GM12878 (cell line): ENCODE measurements at regions not wholly inside any gene's neighbourhood (a gene's known extent, or its start where the extent isn't known, plus 50 kb on each side); places are given as distances from the start of the nearest gene placed in this dataset.
"Not testable (repeated sequence)": the region's sequence is repeated elsewhere in the genome, so short reads cannot be mapped to it uniquely, and the experiment has no call there.

ENCODE experiments used
- ATAC-seq: fragments of 200-7000 bp; cut with Tn5 transposase; 3 replicates; pipeline ENCODE4 v1.9.1; 2020; ENCODE audit warnings: mild to moderate bottlenecking, moderate library complexity
- BruUV-seq: library from RNA; stranded (reverse); fragments of 400-500 nt; replicated peaks from 2 replicates; lab custom pipeline; 2021; lab: Mats Ljungman, UMichigan
- CTCF ChIA-PET: fragments of 300-600 bp; sonication (Branson Sonifier 250); formaldehyde crosslinking; extraction: SDS; loops from one replicate; lab custom pipeline; 2021; ENCODE audit warnings: inconsistent platforms; lab: Yijun Ruan, JAX
- POLR2A ChIA-PET: fragments of 350-600 bp; formaldehyde crosslinking; extraction: SDS; loops from one replicate; lab custom pipeline; 2021; ENCODE audit warnings: inconsistent platforms; lab: Charles Lee
- RAD21 ChIA-PET: fragments of 300-600 bp; sonication (Branson Sonifier 250); formaldehyde crosslinking; loops from one replicate; lab custom pipeline; 2023; ENCODE audit warnings: antibody characterized with exemption; ENCODE audit not compliant: unreplicated experiment; lab: Charles Lee
- SMC1A ChIA-PET: fragments of 300-600 bp; sonication (Branson Sonifier 250); formaldehyde crosslinking; loops from one replicate; lab custom pipeline; 2023; ENCODE audit not compliant: unreplicated experiment, uncharacterized antibody; lab: Charles Lee
- DNase-seq: peaks from one replicate; pipeline ENCODE4 v3.0.0-alpha.2; 2011; ENCODE audit warnings: low read depth, low spot score
- FAIRE-seq: peaks from 3 replicates; lab custom pipeline; 2011; peaks lifted over from hg19 to GRCh38; lab: Jason Lieb, UNC
- H2AFZ ChIP-seq: 2 replicates; pipeline ENCODE4 v1.6.0; 2011; ENCODE audit warnings: low read depth, low read length, control low read depth; ENCODE audit not compliant: control insufficient read depth
- H3K27ac ChIP-seq: 2 replicates; pipeline ENCODE4 v1.5.1; 2011; ENCODE audit warnings: control low read depth; ENCODE audit not compliant: control insufficient read depth, insufficient read depth
- H3K27me3 ChIP-seq, 2 experiments: replicated peaks in 1 of 2; 2 replicates each; pipeline versions ENCODE4 v1.6.0 to v1.6.1; 2011; ENCODE audit warnings: low read length in 1 of 2; ENCODE audit not compliant: control insufficient read depth in 2 of 2, insufficient read depth in 2 of 2
- H3K36me3 ChIP-seq, 2 experiments: 2 replicates each; pipeline ENCODE4 v1.5.1; 2011; ENCODE audit warnings: low read length in 1 of 2; ENCODE audit not compliant: control insufficient read depth in 2 of 2, insufficient read depth in 2 of 2
- H3K4me1 ChIP-seq: 2 replicates; pipeline ENCODE4 v1.6.1; 2011; ENCODE audit warnings: mild to moderate bottlenecking, low read length, moderate library complexity, mixed read lengths; ENCODE audit not compliant: control insufficient read depth, insufficient read depth
- H3K4me2 ChIP-seq: 2 replicates; pipeline ENCODE4 v1.6.0; 2011; ENCODE audit warnings: control low read depth; ENCODE audit not compliant: control insufficient read depth, insufficient read depth
- H3K4me3 ChIP-seq: fragments of 200-600 bp; sonication (generic); 2 replicates; pipeline ENCODE4 v1.5.1; 2016
- H3K79me2 ChIP-seq: 2 replicates; pipeline ENCODE4 v1.6.0; 2011; ENCODE audit warnings: low read length; ENCODE audit not compliant: control insufficient read depth, insufficient read depth
- H3K9ac ChIP-seq: 2 replicates; pipeline ENCODE4 v1.8.0; 2011; ENCODE audit warnings: low read length, control low read depth, mixed read lengths; ENCODE audit not compliant: control insufficient read depth, insufficient read depth
- H3K9me3 ChIP-seq: replicated peaks from 3 replicates; pipeline ENCODE4 v1.5.1; 2011; ENCODE audit warnings: mild to moderate bottlenecking, low read length; ENCODE audit not compliant: control insufficient read depth, insufficient read depth
- H4K20me1 ChIP-seq: 2 replicates; pipeline ENCODE4 v1.6.0; 2011; ENCODE audit not compliant: control insufficient read depth, insufficient read depth
- MYC ChIP-seq: IDR thresholded peaks from 2 replicates; pipeline ENCODE4 v1.6.1; 2011; ENCODE audit warnings: mild to moderate bottlenecking, low read length, moderate library complexity, inconsistent platforms; ENCODE audit not compliant: insufficient read depth, insufficient replicate concordance, insufficient read length, severe bottlenecking
- NR2F1 ChIP-seq: fragments of 450-650 bp; conservative IDR thresholded peaks from 2 replicates; pipeline ENCODE4 v1.6.1; 2017; ENCODE audit warnings: mild to moderate bottlenecking
- SMAD5 ChIP-seq: IDR thresholded peaks from 2 replicates; pipeline ENCODE4 v1.6.1; 2016; ENCODE audit warnings: antibody characterized with exemption, low read depth
- WGBS: methylation state at CpG from one replicate; pipeline ENCODE4 v1.1.6; 2016; ENCODE audit warnings: low lambda C conversion rate; ENCODE audit not compliant: insufficient replicate concordance, insufficient coverage; ENCODE audit errors: missing lambda C conversion rate; 5-methylcytosine and 5-hydroxymethylcytosine counted together
- in situ Hi-C: fragments of 300-500 bp; cut with MboI; formaldehyde crosslinking; loops from 9 replicates; pipeline ENCODE4 v1.14.3; 2018; ENCODE audit warnings: mixed read lengths
- intact Hi-C: fragments of 100-400 bp; cut with micrococcal nuclease; formaldehyde crosslinking; loops from one replicate; pipeline ENCODE4 v1.14.2; 2022; ENCODE audit not compliant: unreplicated experiment
- TF ChIP-seq, protein P1 (sequence below): fragments of 450-650 bp; formaldehyde crosslinking; IDR thresholded peaks from 2 replicates; pipeline ENCODE4 v1.5.0; 2022; ENCODE audit warnings: mild to moderate bottlenecking, missing genetic modification characterization

DNA sequence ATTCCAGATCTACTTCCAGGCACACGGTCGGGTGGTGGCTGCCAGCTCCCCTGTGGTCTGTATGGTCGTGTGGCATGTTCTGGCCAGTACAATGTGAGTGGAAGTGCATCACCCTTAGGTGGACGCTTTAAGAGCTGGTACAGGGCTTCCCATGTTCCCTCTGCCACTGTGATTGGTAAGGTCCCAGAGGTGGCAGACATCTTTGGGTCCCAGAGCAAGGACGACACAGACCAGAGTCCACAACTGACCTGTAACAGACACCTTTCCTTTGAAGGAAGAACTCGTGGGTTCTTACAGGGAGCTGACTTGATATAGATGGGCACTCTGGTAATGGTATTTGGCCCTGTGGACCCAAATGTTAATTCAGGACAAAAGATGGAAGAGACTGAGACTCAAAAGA lies 90.0 kb upstream of the GDNF start:
- WGBS = 7% methylated on average over 6 of the region's 6 CpGs
- H3K27me3 ChIP-seq = peaks cover 0 to 3% of the 10 kb centered on the region in 2 experiments; a peak in 1 of 4 replicates
- no peaks in the 10 kb centered on the region for H3K36me3 ChIP-seq
- DNase-seq = no peak
- no peak for FAIRE-seq
- H3K9me3 ChIP-seq = no peaks in the 10 kb centered on the region
- in situ Hi-C loops (no loop called here), intact Hi-C loops (no loop called here)
- H3K27ac ChIP-seq = no peak overlapping the region
- TF ChIP-seq, protein P1, sequence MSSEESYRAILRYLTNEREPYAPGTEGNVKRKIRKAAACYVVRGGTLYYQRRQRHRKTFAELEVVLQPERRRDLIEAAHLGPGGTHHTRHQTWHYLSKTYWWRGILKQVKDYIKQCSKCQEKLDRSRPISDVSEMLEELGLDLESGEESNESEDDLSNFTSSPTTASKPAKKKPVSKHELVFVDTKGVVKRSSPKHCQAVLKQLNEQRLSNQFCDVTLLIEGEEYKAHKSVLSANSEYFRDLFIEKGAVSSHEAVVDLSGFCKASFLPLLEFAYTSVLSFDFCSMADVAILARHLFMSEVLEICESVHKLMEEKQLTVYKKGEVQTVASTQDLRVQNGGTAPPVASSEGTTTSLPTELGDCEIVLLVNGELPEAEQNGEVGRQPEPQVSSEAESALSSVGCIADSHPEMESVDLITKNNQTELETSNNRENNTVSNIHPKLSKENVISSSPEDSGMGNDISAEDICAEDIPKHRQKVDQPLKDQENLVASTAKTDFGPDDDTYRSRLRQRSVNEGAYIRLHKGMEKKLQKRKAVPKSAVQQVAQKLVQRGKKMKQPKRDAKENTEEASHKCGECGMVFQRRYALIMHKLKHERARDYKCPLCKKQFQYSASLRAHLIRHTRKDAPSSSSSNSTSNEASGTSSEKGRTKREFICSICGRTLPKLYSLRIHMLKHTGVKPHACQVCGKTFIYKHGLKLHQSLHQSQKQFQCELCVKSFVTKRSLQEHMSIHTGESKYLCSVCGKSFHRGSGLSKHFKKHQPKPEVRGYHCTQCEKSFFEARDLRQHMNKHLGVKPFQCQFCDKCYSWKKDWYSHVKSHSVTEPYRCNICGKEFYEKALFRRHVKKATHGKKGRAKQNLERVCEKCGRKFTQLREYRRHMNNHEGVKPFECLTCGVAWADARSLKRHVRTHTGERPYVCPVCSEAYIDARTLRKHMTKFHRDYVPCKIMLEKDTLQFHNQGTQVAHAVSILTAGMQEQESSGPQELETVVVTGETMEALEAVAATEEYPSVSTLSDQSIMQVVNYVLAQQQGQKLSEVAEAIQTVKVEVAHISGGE (CRISPR knock-in tag) = no peak
- no peak for TF ChIP-seq SMAD5
- TF ChIP-seq MYC = no peak
- TF ChIP-seq NR2F1 = no peak
- POLR2A ChIA-PET = no interaction called here
- no peak overlapping the region for H3K9ac ChIP-seq
- BruUV-seq = no TSS peak
- no peaks in the 10 kb centered on the region for H3K4me1 ChIP-seq
- ATAC-seq = no peak
- no peak overlapping the region for H2AFZ ChIP-seq
- no peaks in the 10 kb centered on the region for H4K20me1 ChIP-seq
- SMC1A ChIA-PET = no interaction called here
- no peak overlapping the region for H3K4me2 ChIP-seq
- CTCF ChIA-PET = no interaction called here
- H3K4me3 ChIP-seq = no peak overlapping the region
- RAD21 ChIA-PET = no interaction called here
- H3K79me2 ChIP-seq = no peaks in the 10 kb centered on the region

DNA sequence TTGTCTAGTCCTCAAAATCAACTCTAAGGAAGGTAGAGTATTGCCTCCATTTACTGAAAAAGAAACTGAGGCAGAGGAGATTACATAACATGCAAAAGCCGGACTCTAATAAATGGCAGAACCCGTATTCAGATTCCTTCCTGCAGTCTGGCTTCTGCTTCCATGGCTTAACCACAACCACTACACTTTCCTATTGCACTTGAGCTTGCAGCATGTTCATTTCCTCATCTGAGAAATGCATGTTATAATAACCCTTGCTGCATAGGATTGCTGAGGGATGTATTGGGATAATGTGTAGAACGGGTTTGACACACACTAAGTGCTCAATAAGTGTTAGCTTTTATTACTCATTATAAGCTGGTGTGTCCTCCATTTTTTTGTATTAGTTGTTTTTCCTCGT lies 87.9 kb upstream of the GDNF start:
- WGBS = 10% methylated on average over 3 of the region's 4 CpGs
- H3K4me3 ChIP-seq, H3K9me3 ChIP-seq, H3K27me3 ChIP-seq, H3K79me2 ChIP-seq, POLR2A ChIA-PET, RAD21 ChIA-PET, CTCF ChIA-PET, H3K4me2 ChIP-seq, H4K20me1 ChIP-seq, H3K36me3 ChIP-seq, H3K9ac ChIP-seq, in situ Hi-C loops, ATAC-seq, H3K4me1 ChIP-seq, DNase-seq, H3K27ac ChIP-seq, intact Hi-C loops, H2AFZ ChIP-seq, BruUV-seq, FAIRE-seq: not testable (repeated sequence)
- SMC1A ChIA-PET = interaction anchor here (0.6 to 1.2 kb wide), 2 partner anchors 9 to 163 kb away, joined by 3 read pairs; no protein-coding TSS in a partner anchor
